ENCODE measurements at regions not wholly inside any gene's neighbourhood (a gene's known extent, or its start where the extent isn't known, plus 50 kb on each side); places are given as distances from the start of the nearest gene placed in this dataset.
"Not testable (repeated sequence)": the region's sequence is repeated elsewhere in the genome, so short reads cannot be mapped to it uniquely, and the experiment has no call there.

DNA sequence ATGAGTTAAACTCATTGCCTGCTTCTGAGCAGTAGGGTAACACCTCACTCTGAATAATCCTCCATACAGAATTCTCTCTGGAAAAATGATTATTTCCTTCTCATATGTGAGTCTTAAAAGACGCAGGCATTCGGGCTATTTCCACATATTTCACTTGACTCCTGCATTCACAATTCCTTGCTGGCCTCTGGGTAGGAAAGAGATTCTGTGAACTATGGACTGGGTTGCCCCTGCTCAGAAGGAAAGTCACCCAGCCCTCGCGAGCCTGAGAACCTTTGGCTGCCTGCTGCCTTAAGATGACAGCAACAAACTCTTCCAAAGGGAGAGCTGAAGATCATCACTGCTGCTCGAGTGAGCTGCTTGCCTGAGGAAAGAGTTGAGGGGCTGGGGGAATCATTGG, 216.8 kb downstream of the BAMBI start:
- Histone ChIP-seq H3K4me1 (no peaks in the 10 kb centered on the region), H3K9me3 (no peaks in the 10 kb centered on the region), H3K36me3 (no peaks in the 10 kb centered on the region), H3K4me3 (ENCODE audit: low read depth, low read length) (no peak overlapping the region), H3K27me3 (no peaks in the 10 kb centered on the region)
- no peak for DNase-seq
- TF ChIP-seq, protein P1, sequence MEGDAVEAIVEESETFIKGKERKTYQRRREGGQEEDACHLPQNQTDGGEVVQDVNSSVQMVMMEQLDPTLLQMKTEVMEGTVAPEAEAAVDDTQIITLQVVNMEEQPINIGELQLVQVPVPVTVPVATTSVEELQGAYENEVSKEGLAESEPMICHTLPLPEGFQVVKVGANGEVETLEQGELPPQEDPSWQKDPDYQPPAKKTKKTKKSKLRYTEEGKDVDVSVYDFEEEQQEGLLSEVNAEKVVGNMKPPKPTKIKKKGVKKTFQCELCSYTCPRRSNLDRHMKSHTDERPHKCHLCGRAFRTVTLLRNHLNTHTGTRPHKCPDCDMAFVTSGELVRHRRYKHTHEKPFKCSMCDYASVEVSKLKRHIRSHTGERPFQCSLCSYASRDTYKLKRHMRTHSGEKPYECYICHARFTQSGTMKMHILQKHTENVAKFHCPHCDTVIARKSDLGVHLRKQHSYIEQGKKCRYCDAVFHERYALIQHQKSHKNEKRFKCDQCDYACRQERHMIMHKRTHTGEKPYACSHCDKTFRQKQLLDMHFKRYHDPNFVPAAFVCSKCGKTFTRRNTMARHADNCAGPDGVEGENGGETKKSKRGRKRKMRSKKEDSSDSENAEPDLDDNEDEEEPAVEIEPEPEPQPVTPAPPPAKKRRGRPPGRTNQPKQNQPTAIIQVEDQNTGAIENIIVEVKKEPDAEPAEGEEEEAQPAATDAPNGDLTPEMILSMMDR (IDR thresholded peaks at IDR 0.05; ENCODE audit: low read depth, low read length), result no peak

DNA sequence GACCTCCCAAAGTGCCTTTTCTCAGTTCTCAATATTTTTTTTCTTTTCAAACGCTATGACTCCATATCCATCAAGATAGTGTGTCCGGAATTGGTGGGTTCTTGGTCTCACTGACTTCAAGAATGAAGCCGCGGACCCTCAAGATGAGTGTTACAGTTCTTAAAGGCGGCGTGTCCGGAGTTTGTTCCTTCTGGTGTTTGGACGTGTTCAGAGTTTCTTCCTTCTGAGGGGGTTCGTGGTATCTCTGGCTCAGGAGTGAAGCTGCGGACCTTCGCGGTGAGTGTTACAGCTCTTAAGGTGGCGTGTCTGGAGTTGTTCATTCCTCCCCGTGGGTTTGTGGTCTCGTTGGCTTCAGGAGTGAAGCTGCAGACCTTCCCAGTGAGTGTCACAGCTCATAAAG, 218.3 kb downstream of the BAMBI start:
- not testable (repeated sequence) for H3K9me3 ChIP-seq; H3K4me3 ChIP-seq (ENCODE audit: low read depth, low read length); H3K4me1 ChIP-seq; H3K27me3 ChIP-seq; H3K36me3 ChIP-seq; DNase-seq

DNA sequence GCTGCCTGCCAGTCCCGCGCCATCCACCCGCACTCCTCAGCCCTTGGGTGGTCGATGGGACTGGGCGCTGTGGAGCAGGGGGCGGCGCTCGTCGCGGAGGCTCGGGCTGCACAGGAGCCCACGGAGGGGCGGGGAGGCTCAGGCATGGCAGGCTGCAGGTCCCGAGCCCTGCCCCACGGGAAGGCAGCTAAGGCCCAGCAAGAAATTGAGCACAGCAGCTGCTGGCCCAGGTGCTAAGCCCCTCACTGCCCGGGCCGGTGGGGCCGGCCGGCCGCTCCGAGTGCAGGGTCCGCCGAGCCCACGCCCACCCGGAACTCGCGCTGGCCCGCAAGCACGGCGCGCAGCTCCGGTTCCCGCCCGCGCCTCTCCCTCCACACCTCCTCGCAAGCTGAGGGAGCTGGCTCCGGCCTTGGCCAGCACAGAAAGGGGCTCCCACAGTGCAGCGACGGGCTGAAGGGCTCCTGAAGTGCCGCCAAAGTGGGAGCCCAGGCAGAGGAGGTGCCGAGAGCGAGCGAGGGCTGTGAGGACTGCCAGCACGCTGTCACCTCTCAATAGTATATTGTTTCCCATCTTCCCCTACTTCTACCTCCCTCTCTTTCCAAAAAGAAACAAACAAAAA, 219.6 kb downstream of the BAMBI start:
- H3K36me3 ChIP-seq; H3K27me3 ChIP-seq; H3K4me1 ChIP-seq; DNase-seq; H3K4me3 ChIP-seq (ENCODE audit: low read depth, low read length); H3K9me3 ChIP-seq: not testable (repeated sequence)

DNA sequence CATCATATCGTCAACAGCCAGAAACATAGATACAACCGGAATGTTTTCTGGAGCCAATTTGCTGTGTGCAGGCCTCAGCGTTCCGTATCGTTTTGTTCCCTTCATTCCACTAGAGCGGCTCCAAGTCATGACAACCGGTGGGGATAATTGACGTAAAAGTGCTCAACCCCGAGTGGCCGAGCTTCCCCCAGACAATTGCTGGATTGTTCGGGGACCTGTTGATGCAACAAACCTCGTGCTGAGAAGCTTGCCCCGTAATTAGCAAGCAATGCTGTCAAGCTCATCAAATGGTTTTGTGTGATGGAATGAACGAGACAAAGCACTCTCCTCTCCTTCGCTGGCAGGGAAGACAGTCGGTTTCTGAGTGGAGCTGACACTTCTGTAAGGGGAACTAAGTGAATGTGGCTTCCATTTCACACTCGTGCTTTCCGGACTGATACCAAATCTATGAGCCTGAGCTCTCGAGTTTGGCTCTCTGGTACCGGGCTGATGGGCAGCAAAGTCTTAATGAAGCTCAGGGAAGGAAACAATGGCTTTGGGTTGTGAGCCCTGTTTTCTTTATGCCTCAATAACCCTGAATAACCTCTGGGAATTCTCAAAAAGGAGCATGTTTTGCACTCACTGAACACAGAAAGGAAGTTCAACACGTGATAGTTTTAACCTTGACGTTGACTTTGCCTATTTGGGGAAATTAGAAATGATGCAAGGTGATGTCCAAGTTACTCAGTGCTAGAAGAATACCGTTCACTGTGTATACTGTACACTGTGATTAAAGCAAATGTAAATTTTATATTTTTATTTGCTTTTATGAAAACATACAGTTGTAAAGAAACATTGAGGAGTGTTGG, 220.5 kb downstream of the BAMBI start:
- no peaks in the 10 kb centered on the region for H3K36me3 ChIP-seq
- DNase-seq, result no peak
- no peaks in the 10 kb centered on the region for H3K27me3 ChIP-seq
- no peak overlapping the region for H3K4me3 ChIP-seq (ENCODE audit: low read depth, low read length)
- no peaks in the 10 kb centered on the region for H3K4me1 ChIP-seq
- TF ChIP-seq, protein P1 (IDR thresholded peaks at IDR 0.05; ENCODE audit: low read depth, low read length), result no peak
- H3K9me3 ChIP-seq, result no peaks in the 10 kb centered on the region

DNA sequence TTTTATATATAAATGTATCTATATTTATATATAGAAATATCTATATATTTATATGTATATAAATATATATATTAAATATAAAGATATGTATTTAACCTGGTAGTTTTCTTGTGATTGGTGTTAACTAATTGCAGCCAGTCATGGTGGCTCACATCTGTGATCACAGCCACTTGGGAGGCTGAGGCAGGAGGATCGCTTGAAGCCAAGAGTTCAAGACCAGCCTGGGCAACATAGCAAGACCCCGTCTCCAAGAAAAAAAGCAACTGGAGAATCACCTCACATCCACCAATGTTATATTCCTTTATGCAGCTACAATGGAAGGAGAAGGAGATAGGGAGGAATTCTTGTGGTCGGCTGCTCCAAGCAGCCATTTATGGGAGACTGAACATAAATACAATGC, 224.9 kb downstream of the BAMBI start:
- Histone ChIP-seq H3K27me3 (no peaks in the 10 kb centered on the region), H3K36me3 (no peaks in the 10 kb centered on the region), H3K4me3 (ENCODE audit: low read depth, low read length) (no peak overlapping the region), H3K9me3 (no peaks in the 10 kb centered on the region), H3K4me1 (peaks cover 18% of the 10 kb centered on the region)
- TF ChIP-seq, protein P1 (IDR thresholded peaks at IDR 0.05; ENCODE audit: low read depth, low read length), result no peak
- no peak for DNase-seq

DNA sequence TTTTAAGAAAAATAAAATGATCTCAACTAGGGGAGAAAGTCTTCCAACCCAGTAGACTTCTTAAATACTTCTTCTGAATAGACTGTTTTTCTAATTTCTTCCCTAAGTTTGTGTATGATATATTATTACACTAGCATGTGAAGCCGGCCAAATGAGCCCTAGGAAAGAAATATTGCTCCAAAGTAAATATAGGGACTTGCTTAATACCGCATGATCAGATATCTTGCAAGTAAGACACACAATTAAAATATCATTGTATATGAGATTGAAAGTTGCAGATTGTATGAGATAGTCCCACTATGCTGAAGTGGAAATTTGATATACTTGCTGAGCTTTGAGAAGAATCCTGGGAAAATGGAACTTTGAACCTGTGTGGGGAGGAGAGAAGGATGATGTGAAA, 225.7 kb downstream of the BAMBI start:
- no peaks in the 10 kb centered on the region for H3K9me3 ChIP-seq
- H3K27me3 ChIP-seq, result no peaks in the 10 kb centered on the region
- no peaks in the 10 kb centered on the region for H3K36me3 ChIP-seq
- peaks cover 18% of the 10 kb centered on the region for H3K4me1 ChIP-seq
- DNase-seq, result no peak
- no peak overlapping the region for H3K4me3 ChIP-seq (ENCODE audit: low read depth, low read length)
- TF ChIP-seq, protein P1 (IDR thresholded peaks at IDR 0.05; ENCODE audit: low read depth, low read length), result no peak

DNA sequence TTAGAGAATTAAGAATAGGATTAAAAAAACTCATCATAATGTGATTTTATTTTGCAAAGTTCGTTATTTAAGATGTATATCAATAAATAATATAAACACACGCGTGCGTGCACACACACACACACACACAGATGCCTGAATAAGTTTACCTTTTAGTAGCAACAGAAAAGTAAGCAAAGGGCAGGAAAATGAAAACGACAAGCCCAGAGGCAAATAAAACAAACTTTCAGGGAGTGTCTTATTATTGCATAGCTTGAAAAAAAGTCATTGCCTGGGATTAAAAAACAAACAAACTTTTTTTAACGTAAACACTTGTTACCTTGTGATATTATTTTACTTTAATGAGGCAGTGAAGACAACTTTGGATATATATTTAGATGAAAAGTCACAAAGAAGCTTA, 226.4 kb downstream of the BAMBI start:
- H3K4me1 ChIP-seq, result peaks cover 18% of the 10 kb centered on the region
- H3K9me3 ChIP-seq, result no peaks in the 10 kb centered on the region
- no peak for DNase-seq

More for the DNA sequence above, 226.4 kb downstream of the BAMBI start:
- H3K36me3 ChIP-seq, result no peaks in the 10 kb centered on the region
- H3K4me3 ChIP-seq (ENCODE audit: low read depth, low read length), result no peak overlapping the region
- H3K27me3 ChIP-seq, result no peaks in the 10 kb centered on the region
- TF ChIP-seq, protein P1 (IDR thresholded peaks at IDR 0.05; ENCODE audit: low read depth, low read length), result no peak

Measured in BE2C (cell line).